Mesothelial cell of epicardium (in vitro differentiated cells): ENCODE measurements at regions not wholly inside any gene's neighbourhood (a gene's known extent, or its start where the extent isn't known, plus 50 kb on each side); places are given as distances from the start of the nearest gene placed in this dataset.
"Not testable (repeated sequence)": the region's sequence is repeated elsewhere in the genome, so short reads cannot be mapped to it uniquely, and the experiment has no call there.

Experiments used
- DNase-seq, 2 experiments: peaks; one replicate each; pipeline ENCODE4 v3.0.0; 2021; ENCODE audit warnings: low spot score in 2 of 2; ENCODE audit not compliant: unreplicated experiment in 2 of 2
- H3K27ac Mint-ChIP-seq: 2 replicates; pipeline ENCODE4 v1.8.0; 2021; ENCODE audit warnings: mixed read lengths
- H3K27me3 Mint-ChIP-seq: 2 replicates; pipeline ENCODE4 v1.8.0; 2021; ENCODE audit warnings: low read depth, mixed read lengths
- H3K36me3 Mint-ChIP-seq: 2 replicates; pipeline ENCODE4 v1.8.0; 2021; ENCODE audit warnings: mixed read lengths
- H3K4me1 Mint-ChIP-seq: 2 replicates; pipeline ENCODE4 v1.8.0; 2021; ENCODE audit warnings: mixed read lengths
- H3K4me3 Mint-ChIP-seq: 2 replicates; pipeline ENCODE4 v1.8.0; 2021; ENCODE audit warnings: mild to moderate bottlenecking, moderate library complexity, mixed read lengths
- H3K9me3 Mint-ChIP-seq: 2 replicates; pipeline ENCODE4 v1.8.0; 2021; ENCODE audit warnings: mixed read lengths
- TF ChIP-seq, protein P1 (sequence below): fragments of 200-600 bp; sonication (generic); IDR thresholded peaks from one replicate; pipeline ENCODE4 v1.5.0; 2021; ENCODE audit warnings: antibody characterized with exemption; ENCODE audit not compliant: unreplicated experiment

DNA sequence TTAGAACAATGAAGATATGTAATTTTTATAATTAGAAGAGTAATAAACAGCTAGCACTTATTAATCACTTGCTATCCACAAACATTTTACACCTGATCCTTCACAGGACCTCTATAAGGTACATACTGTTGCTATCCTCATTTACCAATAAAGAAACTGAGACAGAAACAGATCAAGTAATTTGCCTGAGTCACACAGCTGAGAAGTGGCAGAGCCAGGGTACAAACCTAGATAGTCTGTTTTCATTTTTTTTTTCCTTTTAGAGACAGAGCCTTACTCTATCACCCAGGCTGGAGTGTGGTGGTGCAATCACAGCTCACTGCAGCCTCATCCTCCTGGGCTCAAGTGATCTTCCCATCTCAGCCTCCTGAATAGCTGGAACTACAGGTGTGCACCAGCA is 71.8 kb upstream of the PTH start:
- TF ChIP-seq, protein P1, sequence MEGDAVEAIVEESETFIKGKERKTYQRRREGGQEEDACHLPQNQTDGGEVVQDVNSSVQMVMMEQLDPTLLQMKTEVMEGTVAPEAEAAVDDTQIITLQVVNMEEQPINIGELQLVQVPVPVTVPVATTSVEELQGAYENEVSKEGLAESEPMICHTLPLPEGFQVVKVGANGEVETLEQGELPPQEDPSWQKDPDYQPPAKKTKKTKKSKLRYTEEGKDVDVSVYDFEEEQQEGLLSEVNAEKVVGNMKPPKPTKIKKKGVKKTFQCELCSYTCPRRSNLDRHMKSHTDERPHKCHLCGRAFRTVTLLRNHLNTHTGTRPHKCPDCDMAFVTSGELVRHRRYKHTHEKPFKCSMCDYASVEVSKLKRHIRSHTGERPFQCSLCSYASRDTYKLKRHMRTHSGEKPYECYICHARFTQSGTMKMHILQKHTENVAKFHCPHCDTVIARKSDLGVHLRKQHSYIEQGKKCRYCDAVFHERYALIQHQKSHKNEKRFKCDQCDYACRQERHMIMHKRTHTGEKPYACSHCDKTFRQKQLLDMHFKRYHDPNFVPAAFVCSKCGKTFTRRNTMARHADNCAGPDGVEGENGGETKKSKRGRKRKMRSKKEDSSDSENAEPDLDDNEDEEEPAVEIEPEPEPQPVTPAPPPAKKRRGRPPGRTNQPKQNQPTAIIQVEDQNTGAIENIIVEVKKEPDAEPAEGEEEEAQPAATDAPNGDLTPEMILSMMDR = no peak

GRCh38 chr11:13561860-13562259 is 66.1 kb upstream of the PTH start:
- no peak overlapping the region for H3K27ac Mint-ChIP-seq
- peaks cover 29% of the 10 kb centered on the region for H3K9me3 Mint-ChIP-seq
- H3K4me3 Mint-ChIP-seq = no peak overlapping the region
- no peak for DNase-seq
- peaks cover 1% of the 10 kb centered on the region for H3K36me3 Mint-ChIP-seq
- H3K27me3 Mint-ChIP-seq = peaks cover 7% of the 10 kb centered on the region
- H3K4me1 Mint-ChIP-seq = no peaks in the 10 kb centered on the region
- TF ChIP-seq, protein P1 = no peak

More for the DNA sequence above, 71.8 kb upstream of the PTH start:
- DNase-seq = no peak
- no peak overlapping the region for H3K27ac Mint-ChIP-seq
- no peak overlapping the region for H3K4me3 Mint-ChIP-seq
- H3K9me3 Mint-ChIP-seq = peaks cover 9% of the 10 kb centered on the region
- H3K4me1 Mint-ChIP-seq = no peaks in the 10 kb centered on the region
- no peaks in the 10 kb centered on the region for H3K36me3 Mint-ChIP-seq
- H3K27me3 Mint-ChIP-seq = peaks cover 14% of the 10 kb centered on the region

GRCh38 chr11:13560341-13560740 is 64.5 kb upstream of the PTH start:
- H3K36me3 Mint-ChIP-seq, H3K27ac Mint-ChIP-seq, H3K4me3 Mint-ChIP-seq, H3K27me3 Mint-ChIP-seq, DNase-seq, H3K4me1 Mint-ChIP-seq: not testable (repeated sequence)
- H3K9me3 Mint-ChIP-seq = peaks cover 34% of the 10 kb centered on the region

- Mint-ChIP-seq H3K27ac (no peak overlapping the region), H3K9me3 (peaks cover 15% of the 10 kb centered on the region)
Observed at GRCh38 chr11:13552784-13553183, 57.0 kb upstream of the PTH start.

GRCh38 chr11:13551834-13552233 is 56.0 kb upstream of the PTH start:
- no peak for DNase-seq
- no peaks in the 10 kb centered on the region for H3K36me3 Mint-ChIP-seq
- H3K27me3 Mint-ChIP-seq = peaks cover 4% of the 10 kb centered on the region
- TF ChIP-seq, protein P1 = no peak
- H3K4me3 Mint-ChIP-seq = no peak overlapping the region
- H3K27ac Mint-ChIP-seq = no peak overlapping the region
- H3K9me3 Mint-ChIP-seq = peaks cover 25% of the 10 kb centered on the region
- no peaks in the 10 kb centered on the region for H3K4me1 Mint-ChIP-seq

More at GRCh38 chr11:13552784-13553183, 57.0 kb upstream of the PTH start:
- no peaks in the 10 kb centered on the region for H3K4me1 Mint-ChIP-seq
- TF ChIP-seq, protein P1 = no peak
- H3K27me3 Mint-ChIP-seq = peaks cover 4% of the 10 kb centered on the region
- no peak for DNase-seq
- H3K4me3 Mint-ChIP-seq = no peak overlapping the region
- H3K36me3 Mint-ChIP-seq = no peaks in the 10 kb centered on the region

DNA sequence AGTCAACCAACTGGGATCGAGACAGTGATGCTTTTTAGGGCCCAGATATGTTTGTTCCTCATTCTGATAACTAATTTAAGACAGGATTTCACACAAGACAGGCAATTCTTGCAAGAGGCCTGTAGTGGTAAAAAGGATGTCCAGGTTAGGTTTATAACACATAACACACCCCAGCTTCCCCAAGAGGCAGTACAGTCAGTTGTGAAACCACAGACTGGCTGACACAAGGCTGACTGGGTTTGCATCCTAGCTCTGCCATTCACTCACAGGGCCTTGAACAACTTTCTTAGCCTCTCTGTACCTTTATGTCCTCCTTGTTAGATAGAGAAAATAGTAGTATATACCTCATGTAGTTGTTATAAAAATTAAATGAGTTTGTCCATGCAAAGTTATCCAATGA is 55.0 kb upstream of the PTH start:
- Mint-ChIP-seq H3K9me3 (peaks cover 27% of the 10 kb centered on the region), H3K36me3 (no peaks in the 10 kb centered on the region), H3K4me1 (no peaks in the 10 kb centered on the region), H3K27me3 (peaks cover 4% of the 10 kb centered on the region), H3K4me3 (no peak overlapping the region), H3K27ac (no peak overlapping the region)
- TF ChIP-seq, protein P1 = no peak
- no peak for DNase-seq

DNA sequence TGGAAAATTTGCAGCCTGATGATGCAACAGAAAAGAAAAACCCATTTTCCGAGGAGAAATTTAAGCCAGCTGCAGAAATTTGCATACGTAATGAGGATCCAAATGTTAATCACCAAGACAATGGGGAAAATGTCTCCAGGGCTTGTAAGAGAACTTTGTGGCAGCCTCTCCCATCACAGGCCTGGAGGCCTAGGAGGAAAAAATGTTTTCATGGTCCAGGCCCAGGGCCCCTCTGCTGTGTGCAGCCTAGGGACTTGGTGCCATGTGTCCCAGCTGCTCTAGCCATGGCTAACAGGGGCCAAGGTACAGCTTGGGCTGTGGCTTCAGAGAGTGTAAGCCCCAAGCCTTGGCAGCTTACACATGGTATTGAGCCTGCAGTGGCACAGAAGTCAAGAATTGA is 50.3 kb upstream of the PTH start:
- not testable (repeated sequence) for H3K27me3 Mint-ChIP-seq, H3K27ac Mint-ChIP-seq, DNase-seq, H3K36me3 Mint-ChIP-seq, H3K4me1 Mint-ChIP-seq, H3K4me3 Mint-ChIP-seq
- H3K9me3 Mint-ChIP-seq = peaks cover 49% of the 10 kb centered on the region
